CD4-positive, alpha-beta memory T cell (primary cell): ENCODE measurements at regions not wholly inside any gene's neighbourhood (a gene's known extent, or its start where the extent isn't known, plus 50 kb on each side); places are given as distances from the start of the nearest gene placed in this dataset.
A peak's percentile ranks its signal among the peaks of the same experiment; 100 is the strongest.

Experiments
- CTCF ChIA-PET: fragments of 350-600 bp; sonication (Branson Sonifier 250); formaldehyde crosslinking; loops from one replicate; lab custom pipeline; 2021; ENCODE audit warnings: inconsistent platforms; ENCODE audit not compliant: partially characterized antibody; lab: Charles Lee
- POLR2A ChIA-PET: fragments of 350-600 bp; sonication (Branson Sonifier 250); formaldehyde crosslinking; loops from one replicate; lab custom pipeline; 2021; ENCODE audit not compliant: partially characterized antibody; lab: Charles Lee
- DNase-seq, 5 donors: peaks; one replicate each; pipeline versions ENCODE4 v3.0.0 to v3.0.0-alpha.2; 2020 to 2022; ENCODE audit warnings: mixed read lengths in 1 of 5
- H3K27ac ChIP-seq: one replicate; pipeline ENCODE4 v1.7.0; 2013; ENCODE audit warnings: low read depth, low read length
- H3K27me3 ChIP-seq: 2 replicates; pipeline ENCODE4 v1.7.0; 2013; ENCODE audit warnings: mild to moderate bottlenecking, low read length, moderate library complexity; ENCODE audit not compliant: insufficient read depth
- H3K36me3 ChIP-seq: 2 replicates; pipeline ENCODE4 v1.7.0; 2013; ENCODE audit warnings: mild to moderate bottlenecking, low read length, moderate library complexity; ENCODE audit not compliant: insufficient read depth
- H3K4me1 ChIP-seq: 2 replicates; pipeline ENCODE4 v1.7.0; 2013; ENCODE audit warnings: mild to moderate bottlenecking, low read length, moderate library complexity; ENCODE audit not compliant: insufficient read depth
- H3K4me3 ChIP-seq, 2 donors: one replicate each; pipeline ENCODE4 v1.7.0; 2013; ENCODE audit warnings: low read length in 2 of 2, mild to moderate bottlenecking in 1 of 2
- H3K9me3 ChIP-seq, 2 donors: one replicate each; pipeline ENCODE4 v1.7.0; 2013; ENCODE audit warnings: low read length in 2 of 2, control low read depth in 1 of 2; ENCODE audit not compliant: control insufficient read depth in 1 of 2
- H3K27ac Mint-ChIP-seq, 7 donors: one replicate each; pipeline ENCODE4 v1.8.0; 2020 to 2021; ENCODE audit warnings: mixed read lengths in 7 of 7, mild to moderate bottlenecking in 6 of 7, inconsistent platforms in 3 of 7, moderate library complexity in 3 of 7
- H3K27me3 Mint-ChIP-seq, 2 donors: one replicate each; pipeline ENCODE4 v1.8.0; 2020 to 2021; ENCODE audit warnings: mixed read lengths in 2 of 2
- H3K36me3 Mint-ChIP-seq, 2 donors: one replicate each; pipeline ENCODE4 v1.8.0; 2020 to 2021; ENCODE audit warnings: mixed read lengths in 2 of 2, inconsistent platforms in 1 of 2, mild to moderate bottlenecking in 1 of 2
- H3K4me1 Mint-ChIP-seq, 4 donors: one replicate each; pipeline ENCODE4 v1.8.0; 2020 to 2021; ENCODE audit warnings: mixed read lengths in 4 of 4, mild to moderate bottlenecking in 1 of 4
- H3K4me3 Mint-ChIP-seq, 8 donors: one replicate each; pipeline ENCODE4 v1.8.0; 2020 to 2021; ENCODE audit warnings: mixed read lengths in 8 of 8, mild to moderate bottlenecking in 7 of 8, moderate library complexity in 6 of 8, inconsistent platforms in 3 of 8
- H3K9me3 Mint-ChIP-seq, 8 donors: one replicate each; pipeline ENCODE4 v1.8.0; 2020 to 2021; ENCODE audit warnings: mixed read lengths in 8 of 8, mild to moderate bottlenecking in 5 of 8, inconsistent platforms in 3 of 8, moderate library complexity in 1 of 8
- intact Hi-C: fragments of 100-400 bp; cut with micrococcal nuclease; formaldehyde crosslinking; loops from one replicate; pipeline ENCODE4 v1.15.1; 2023

GRCh38 chr4:177862541-177863176, 420.4 kb upstream of the AGA start:
- Histone ChIP-seq H3K27me3 (no peaks in the 10 kb centered on the region), H3K9me3 (no peaks in the 10 kb centered on the region), H3K4me3 (no peak overlapping the region), H3K36me3 (no peaks in the 10 kb centered on the region), H3K27ac (no peak overlapping the region), H3K4me1 (no peaks in the 10 kb centered on the region)
- intact Hi-C loops = no loop called here
- no peaks in the 10 kb centered on the region for H3K27me3 Mint-ChIP-seq
- H3K36me3 Mint-ChIP-seq = no peaks in the 10 kb centered on the region
- H3K4me1 Mint-ChIP-seq = no peaks in the 10 kb centered on the region
- no peak overlapping the region for H3K4me3 Mint-ChIP-seq
- CTCF ChIA-PET = no interaction called here
- no peak overlapping the region for H3K27ac Mint-ChIP-seq
- peaks cover 0 to 4% (median 0%) of the 10 kb centered on the region in 8 donors for H3K9me3 Mint-ChIP-seq
- DNase-seq = no peak
- POLR2A ChIA-PET = no interaction called here

GRCh38 chr4:177879851-177880250, 437.6 kb upstream of the AGA start:
- H3K27ac Mint-ChIP-seq = no peak overlapping the region
- no peaks in the 10 kb centered on the region for H3K36me3 ChIP-seq
- H3K27me3 ChIP-seq = no peaks in the 10 kb centered on the region
- no peak overlapping the region for H3K4me3 Mint-ChIP-seq
- ChIA-PET CTCF (no interaction called here), POLR2A (no interaction called here)
- H3K4me1 ChIP-seq = no peaks in the 10 kb centered on the region
- H3K4me1 Mint-ChIP-seq = no peaks in the 10 kb centered on the region
- H3K27ac ChIP-seq = no peak overlapping the region
- H3K9me3 ChIP-seq = no peaks in the 10 kb centered on the region
- no peak overlapping the region for H3K4me3 ChIP-seq
- intact Hi-C loops = no loop called here
- peaks cover 0 to 4% (median 0%) of the 10 kb centered on the region in 8 donors for H3K9me3 Mint-ChIP-seq
- no peaks in the 10 kb centered on the region for H3K27me3 Mint-ChIP-seq
- no peak for DNase-seq
- H3K36me3 Mint-ChIP-seq = no peaks in the 10 kb centered on the region

GRCh38 chr4:177895136-177895535, 452.9 kb upstream of the AGA start:
- H3K9me3 Mint-ChIP-seq = peaks cover 0 to 3% (median 0%) of the 10 kb centered on the region in 8 donors
- Histone ChIP-seq H3K36me3 (no peaks in the 10 kb centered on the region), H3K9me3 (no peaks in the 10 kb centered on the region), H3K27me3 (no peaks in the 10 kb centered on the region), H3K4me3 (no peak overlapping the region), H3K4me1 (no peaks in the 10 kb centered on the region), H3K27ac (no peak overlapping the region)
- no peak overlapping the region for H3K27ac Mint-ChIP-seq
- no peaks in the 10 kb centered on the region for H3K27me3 Mint-ChIP-seq
- intact Hi-C loops = no loop called here
- no peaks in the 10 kb centered on the region for H3K4me1 Mint-ChIP-seq
- no peaks in the 10 kb centered on the region for H3K36me3 Mint-ChIP-seq
- CTCF ChIA-PET = no interaction called here
- POLR2A ChIA-PET = no interaction called here
- DNase-seq = no peak
- no peak overlapping the region for H3K4me3 Mint-ChIP-seq

GRCh38 chr4:177901786-177902185, 459.5 kb upstream of the AGA start:
- Mint-ChIP-seq H3K4me1 (no peaks in the 10 kb centered on the region), H3K27ac (no peak overlapping the region), H3K9me3 (peaks cover 0 to 3% (median 0%) of the 10 kb centered on the region in 8 donors), H3K36me3 (no peaks in the 10 kb centered on the region), H3K27me3 (no peaks in the 10 kb centered on the region), H3K4me3 (no peak overlapping the region)
- DNase-seq = no peak
- no peaks in the 10 kb centered on the region for H3K27me3 ChIP-seq
- H3K9me3 ChIP-seq = no peaks in the 10 kb centered on the region
- intact Hi-C loops = no loop called here
- ChIA-PET POLR2A (no interaction called here), CTCF (no interaction called here)
- no peaks in the 10 kb centered on the region for H3K36me3 ChIP-seq
- H3K27ac ChIP-seq = no peak overlapping the region
- H3K4me3 ChIP-seq = no peak overlapping the region
- H3K4me1 ChIP-seq = no peaks in the 10 kb centered on the region

DNA sequence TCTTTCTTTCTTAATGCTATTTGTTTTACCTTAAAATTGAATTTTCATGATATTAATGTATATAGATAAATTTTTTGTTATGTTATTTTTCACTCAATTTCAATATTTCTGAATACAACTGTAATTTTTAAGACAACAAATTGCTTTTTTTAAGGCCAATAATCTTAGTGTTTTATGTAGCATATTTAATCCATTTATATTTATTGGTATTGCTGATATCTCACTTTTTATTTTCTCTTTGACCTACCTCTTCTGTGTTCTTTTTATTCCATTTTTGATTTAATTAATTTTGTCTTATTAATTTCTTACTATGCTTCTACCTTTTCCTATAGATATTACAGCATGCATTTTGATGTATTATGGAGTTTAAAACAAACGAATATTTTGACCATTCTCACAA, 460.1 kb upstream of the AGA start:
- ChIA-PET CTCF (no interaction called here), POLR2A (no interaction called here)
- Mint-ChIP-seq H3K4me1 (no peaks in the 10 kb centered on the region), H3K9me3 (peaks cover 0 to 3% (median 0%) of the 10 kb centered on the region in 8 donors), H3K27me3 (no peaks in the 10 kb centered on the region), H3K4me3 (no peak overlapping the region), H3K36me3 (no peaks in the 10 kb centered on the region), H3K27ac (no peak overlapping the region)
- DNase-seq = no peak
- intact Hi-C loops = no loop called here
- Histone ChIP-seq H3K27ac (no peak overlapping the region), H3K4me3 (no peak overlapping the region), H3K9me3 (no peaks in the 10 kb centered on the region), H3K36me3 (no peaks in the 10 kb centered on the region), H3K4me1 (no peaks in the 10 kb centered on the region), H3K27me3 (no peaks in the 10 kb centered on the region)

DNA sequence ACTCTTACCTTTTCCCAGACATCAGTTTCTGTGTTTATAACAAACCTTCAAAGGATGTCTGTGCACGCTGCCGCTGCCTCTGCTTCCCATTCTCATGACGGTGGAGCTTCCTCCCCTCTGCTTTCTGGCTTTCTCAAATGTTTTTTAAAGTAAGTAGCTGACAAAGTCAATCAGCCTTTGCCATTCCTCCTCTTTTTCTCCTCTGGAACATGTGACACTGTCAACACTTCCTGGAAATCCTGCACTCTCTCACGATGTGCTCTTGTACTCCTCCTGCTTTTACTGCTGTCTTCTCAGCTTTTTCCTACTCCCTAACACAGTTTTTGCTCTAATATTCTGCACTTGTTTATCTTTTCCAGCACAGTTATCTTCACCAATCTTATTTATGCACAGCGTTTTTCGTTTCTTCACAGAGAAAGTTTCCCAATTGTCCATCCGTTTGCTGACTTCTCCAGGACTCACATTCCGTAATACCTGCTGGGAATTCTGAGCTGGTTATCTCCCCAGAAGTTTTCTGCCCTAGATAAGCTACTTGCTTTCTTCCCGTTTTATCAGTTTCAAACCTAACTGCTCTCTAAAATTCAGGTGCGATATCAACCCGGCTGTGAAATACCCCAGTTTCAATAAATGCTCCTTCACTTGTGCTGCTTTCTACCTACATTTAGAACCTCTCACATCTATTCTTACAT, 465.6 kb upstream of the AGA start:
- Mint-ChIP-seq H3K4me1 (peaks cover 0 to 1% (median 0%) of the 10 kb centered on the region in 4 donors), H3K27me3 (no peaks in the 10 kb centered on the region), H3K9me3 (peaks cover 0 to 2% (median 0%) of the 10 kb centered on the region in 8 donors), H3K4me3 (peak overlapping the region in 1 of 8 donors; percentile 28), H3K27ac (peak overlapping the region in 2 of 7 donors; percentile 14 to 66), H3K36me3 (no peaks in the 10 kb centered on the region)
- H3K4me1 ChIP-seq = no peaks in the 10 kb centered on the region
- H3K27ac ChIP-seq = no peak overlapping the region
- H3K9me3 ChIP-seq = no peaks in the 10 kb centered on the region
- POLR2A ChIA-PET = no interaction called here
- CTCF ChIA-PET = no interaction called here
- DNase-seq = no peak
- no peak overlapping the region for H3K4me3 ChIP-seq
- H3K36me3 ChIP-seq = no peaks in the 10 kb centered on the region
- no peaks in the 10 kb centered on the region for H3K27me3 ChIP-seq
- intact Hi-C loops = no loop called here

DNA sequence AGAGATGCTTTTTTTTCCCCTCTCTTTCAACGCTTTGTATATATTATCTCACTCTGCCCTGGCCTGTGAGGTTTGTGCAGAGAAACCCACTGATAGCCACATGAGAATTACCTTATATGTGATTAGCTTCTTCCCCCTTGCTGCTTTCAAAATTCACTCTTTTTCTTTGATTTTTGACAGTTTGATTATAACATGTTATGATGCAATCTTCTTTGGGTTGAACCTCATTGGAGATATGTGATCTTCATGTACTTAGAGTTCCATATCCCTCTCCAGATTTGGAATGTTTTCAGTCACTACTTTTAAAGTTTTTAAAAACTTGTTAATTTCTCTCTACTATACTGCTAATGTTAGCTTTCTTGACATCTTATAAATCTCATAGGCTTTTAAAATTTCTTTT, 479.5 kb upstream of the AGA start:
- H3K9me3 Mint-ChIP-seq = peaks cover 0 to 9% (median 4%) of the 10 kb centered on the region in 8 donors
- DNase-seq = no peak
- no peak overlapping the region for H3K27ac Mint-ChIP-seq
- no peaks in the 10 kb centered on the region for H3K27me3 Mint-ChIP-seq
- ChIA-PET CTCF (no interaction called here), POLR2A (no interaction called here)
- H3K4me1 ChIP-seq = no peaks in the 10 kb centered on the region
- no peaks in the 10 kb centered on the region for H3K4me1 Mint-ChIP-seq
- no peaks in the 10 kb centered on the region for H3K36me3 Mint-ChIP-seq
- H3K27ac ChIP-seq = no peak overlapping the region
- no peaks in the 10 kb centered on the region for H3K36me3 ChIP-seq
- no peaks in the 10 kb centered on the region for H3K27me3 ChIP-seq
- intact Hi-C loops = no loop called here
- no peak overlapping the region for H3K4me3 ChIP-seq
- H3K4me3 Mint-ChIP-seq = no peak overlapping the region
- no peaks in the 10 kb centered on the region for H3K9me3 ChIP-seq
